ENCODE measurements at regions not wholly inside any gene's neighbourhood (a gene's known extent, or its start where the extent isn't known, plus 50 kb on each side); places are given as distances from the start of the nearest gene placed in this dataset.

- TF ChIP-seq EZH2 (IDR thresholded peaks at IDR 0.05; ENCODE audit: borderline replicate concordance, low read depth, low read length, severe bottlenecking), result no peak
- TF ChIP-seq, protein P1, sequence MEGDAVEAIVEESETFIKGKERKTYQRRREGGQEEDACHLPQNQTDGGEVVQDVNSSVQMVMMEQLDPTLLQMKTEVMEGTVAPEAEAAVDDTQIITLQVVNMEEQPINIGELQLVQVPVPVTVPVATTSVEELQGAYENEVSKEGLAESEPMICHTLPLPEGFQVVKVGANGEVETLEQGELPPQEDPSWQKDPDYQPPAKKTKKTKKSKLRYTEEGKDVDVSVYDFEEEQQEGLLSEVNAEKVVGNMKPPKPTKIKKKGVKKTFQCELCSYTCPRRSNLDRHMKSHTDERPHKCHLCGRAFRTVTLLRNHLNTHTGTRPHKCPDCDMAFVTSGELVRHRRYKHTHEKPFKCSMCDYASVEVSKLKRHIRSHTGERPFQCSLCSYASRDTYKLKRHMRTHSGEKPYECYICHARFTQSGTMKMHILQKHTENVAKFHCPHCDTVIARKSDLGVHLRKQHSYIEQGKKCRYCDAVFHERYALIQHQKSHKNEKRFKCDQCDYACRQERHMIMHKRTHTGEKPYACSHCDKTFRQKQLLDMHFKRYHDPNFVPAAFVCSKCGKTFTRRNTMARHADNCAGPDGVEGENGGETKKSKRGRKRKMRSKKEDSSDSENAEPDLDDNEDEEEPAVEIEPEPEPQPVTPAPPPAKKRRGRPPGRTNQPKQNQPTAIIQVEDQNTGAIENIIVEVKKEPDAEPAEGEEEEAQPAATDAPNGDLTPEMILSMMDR (IDR thresholded peaks at IDR 0.05; ENCODE audit: extremely low read depth in 1 of 2, insufficient read depth in 1 of 2, low read depth in 1 of 2, low read length in 2 of 2), result no peak
- TF ChIP-seq POLR2A (IDR thresholded peaks at IDR 0.05; ENCODE audit: low read depth, low read length), result no peak
- no peak for TF ChIP-seq POLR2AphosphoS5 (IDR thresholded peaks at IDR 0.05; ENCODE audit: insufficient read depth, low read depth, low read length)
These were observed 455.4 kb upstream of the CNTN5 start for GRCh38 chr11:98565311-98565710.

Data from endothelial cell of umbilical vein (primary cell).